ENCODE measurements at regions not wholly inside any gene's neighbourhood (a gene's known extent, or its start where the extent isn't known, plus 50 kb on each side); places are given as distances from the start of the nearest gene placed in this dataset.

GRCh38 chr9:36744678-36745077, 172.0 kb downstream of the MELK start:
- no peaks in the 10 kb centered on the region for H4K20me1 ChIP-seq (ENCODE audit: insufficient read depth)
- no peaks in the 10 kb centered on the region for H3K4me1 ChIP-seq (replicated peaks; ENCODE audit: insufficient read depth)
- peaks cover 50% of the 10 kb centered on the region for H3K27me3 ChIP-seq (ENCODE audit: insufficient read depth, low read depth)
- H3K79me2 ChIP-seq (ENCODE audit: low read depth), result no peaks in the 10 kb centered on the region
- TF ChIP-seq CTCF (conservative IDR thresholded peaks at IDR 0.05), result no peak
- TF ChIP-seq EZH2 (IDR thresholded peaks at IDR 0.05; ENCODE audit: low read depth), result no peak
- BruUV-seq (replicated peaks), result no TSS peak
- no peaks in the 10 kb centered on the region for H3F3A ChIP-seq (ENCODE audit: insufficient read depth, low read depth)
- no peaks in the 10 kb centered on the region for H3K9me2 ChIP-seq (ENCODE audit: insufficient read depth)
- intact Hi-C loops (cut with micrococcal nuclease; ENCODE audit: unreplicated experiment), result no loop called here
- H3K4me2 ChIP-seq, result no peak overlapping the region
- H3K9me3 ChIP-seq (ENCODE audit: insufficient read depth, low read depth), result no peaks in the 10 kb centered on the region
- CTCF ChIA-PET, result no interaction called here
- H3K27ac ChIP-seq, result no peak overlapping the region
- no peaks in the 10 kb centered on the region for H3K36me3 ChIP-seq (ENCODE audit: low read depth)
- H3K4me3 ChIP-seq, result no peak overlapping the region
- POLR2A ChIA-PET (ENCODE audit: unreplicated experiment), result no interaction called here
- H2AFZ ChIP-seq, result no peak overlapping the region
- DNase-seq, result no peak

DNA sequence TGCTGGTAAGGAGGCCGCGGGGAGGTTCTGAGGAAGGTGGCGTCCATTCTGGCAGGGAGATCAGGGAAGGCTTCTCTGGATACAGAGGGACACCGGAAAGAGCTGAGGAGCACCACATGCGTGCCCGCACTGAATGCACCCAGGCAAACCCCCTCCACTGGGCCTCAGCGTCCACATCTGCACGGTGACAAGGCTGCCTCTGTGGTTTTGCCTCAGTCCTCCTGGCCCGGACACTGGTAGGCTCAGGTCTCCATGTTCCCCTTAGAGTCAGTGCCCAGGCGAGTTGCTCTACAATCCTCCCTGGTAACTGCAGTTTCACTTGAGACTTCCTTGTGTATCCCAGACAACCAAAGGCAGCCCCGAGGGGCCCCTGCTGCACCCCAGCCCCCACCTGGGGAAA, 173.3 kb downstream of the MELK start:
- Histone ChIP-seq H3F3A (ENCODE audit: insufficient read depth, low read depth) (no peaks in the 10 kb centered on the region), H4K20me1 (ENCODE audit: insufficient read depth) (no peaks in the 10 kb centered on the region), H3K36me3 (ENCODE audit: low read depth) (no peaks in the 10 kb centered on the region), H3K27ac (no peak overlapping the region), H3K79me2 (ENCODE audit: low read depth) (no peaks in the 10 kb centered on the region), H3K4me2 (no peak overlapping the region), H3K4me1 (replicated peaks; ENCODE audit: insufficient read depth) (no peaks in the 10 kb centered on the region), H2AFZ (no peak overlapping the region), H3K4me3 (no peak overlapping the region), H3K27me3 (ENCODE audit: insufficient read depth, low read depth) (peaks cover 60% of the 10 kb centered on the region), H3K9me3 (ENCODE audit: insufficient read depth, low read depth) (no peaks in the 10 kb centered on the region), H3K9me2 (ENCODE audit: insufficient read depth) (no peaks in the 10 kb centered on the region)
- no TSS peak for BruUV-seq (replicated peaks)
- ChIA-PET POLR2A (ENCODE audit: unreplicated experiment) (no interaction called here), CTCF (no interaction called here)
- intact Hi-C loops (cut with micrococcal nuclease; ENCODE audit: unreplicated experiment), result no loop called here
- no peak for TF ChIP-seq EZH2 (IDR thresholded peaks at IDR 0.05; ENCODE audit: low read depth)
- TF ChIP-seq CTCF (conservative IDR thresholded peaks at IDR 0.05), result no peak
- DNase-seq, result no peak

GRCh38 chr9:36746415-36746814, 173.7 kb downstream of the MELK start:
- no peak overlapping the region for H3K4me3 ChIP-seq
- no peaks in the 10 kb centered on the region for H3K79me2 ChIP-seq (ENCODE audit: low read depth)
- intact Hi-C loops (cut with micrococcal nuclease; ENCODE audit: unreplicated experiment), result no loop called here
- H3K4me2 ChIP-seq, result no peak overlapping the region
- DNase-seq, result no peak
- no peaks in the 10 kb centered on the region for H3K9me3 ChIP-seq (ENCODE audit: insufficient read depth, low read depth)
- CTCF ChIA-PET, result no interaction called here
- H3K27ac ChIP-seq, result no peak overlapping the region
- H3K4me1 ChIP-seq (replicated peaks; ENCODE audit: insufficient read depth), result no peaks in the 10 kb centered on the region
- TF ChIP-seq CTCF (conservative IDR thresholded peaks at IDR 0.05) (no peak), EZH2 (IDR thresholded peaks at IDR 0.05; ENCODE audit: low read depth) (no peak)
- no peaks in the 10 kb centered on the region for H3K36me3 ChIP-seq (ENCODE audit: low read depth)
- peaks cover 64% of the 10 kb centered on the region for H3K27me3 ChIP-seq (ENCODE audit: insufficient read depth, low read depth)
- BruUV-seq (replicated peaks), result no TSS peak
- H4K20me1 ChIP-seq (ENCODE audit: insufficient read depth), result no peaks in the 10 kb centered on the region
- no peak overlapping the region for H2AFZ ChIP-seq
- H3K9me2 ChIP-seq (ENCODE audit: insufficient read depth), result no peaks in the 10 kb centered on the region
- no peaks in the 10 kb centered on the region for H3F3A ChIP-seq (ENCODE audit: insufficient read depth, low read depth)
- POLR2A ChIA-PET (ENCODE audit: unreplicated experiment), result no interaction called here

Measured in PC-9 (cell line).